SU-DHL-6 (cell line): ENCODE measurements at regions not wholly inside any gene's neighbourhood (a gene's known extent, or its start where the extent isn't known, plus 50 kb on each side); places are given as distances from the start of the nearest gene placed in this dataset.

Experiments
- H2AFZ ChIP-seq: fragments of 200-600 bp; sonication (generic); 2 replicates; pipeline ENCODE4 v1.6.1; 2014; ENCODE audit warnings: low read depth, mild to moderate bottlenecking, moderate library complexity, mixed read lengths, antibody characterized with exemption, low read length; ENCODE audit not compliant: severe bottlenecking
- H3F3A ChIP-seq: fragments of 200-600 bp; shearing (Covaris generic); 2 replicates; pipeline ENCODE4 v1.6.0; 2016; ENCODE audit warnings: antibody characterized with exemption, mild to moderate bottlenecking; ENCODE audit not compliant: insufficient read depth
- H3K27ac ChIP-seq: fragments of 200-600 bp; sonication (generic); 2 replicates; pipeline ENCODE4 v1.5.1; 2016; ENCODE audit warnings: low read depth, mild to moderate bottlenecking, low read length, moderate library complexity, mixed read lengths
- H3K27me3 ChIP-seq: fragments of 200-600 bp; sonication (generic), shearing (Covaris generic); 2 replicates; pipeline ENCODE4 v1.6.0; 2014; ENCODE audit warnings: mild to moderate bottlenecking, low read length
- H3K36me3 ChIP-seq: fragments of 200-600 bp; sonication (generic); 2 replicates; pipeline ENCODE4 v1.6.1; 2014; ENCODE audit warnings: mild to moderate bottlenecking, low read length, mixed read lengths
- H3K4me2 ChIP-seq: fragments of 300-600, 200-600 bp; shearing (Covaris generic), sonication (generic); 2 replicates; pipeline ENCODE4 v1.6.0; 2014; ENCODE audit warnings: low read length, low read depth, mild to moderate bottlenecking; ENCODE audit not compliant: poor library complexity, severe bottlenecking
- H3K4me3 ChIP-seq: fragments of 200-600 bp; sonication (generic); 2 replicates; pipeline ENCODE4 v1.5.1; 2014; ENCODE audit warnings: antibody characterized with exemption, low read length, mild to moderate bottlenecking, mixed read lengths; ENCODE audit not compliant: insufficient read depth, poor library complexity, severe bottlenecking
- H3K79me2 ChIP-seq: fragments of 200-600 bp; sonication (generic); 2 replicates; pipeline ENCODE4 v1.6.1; 2014; ENCODE audit warnings: mild to moderate bottlenecking, low read length, moderate library complexity; ENCODE audit not compliant: insufficient read depth
- H3K9ac ChIP-seq: fragments of 200-600 bp; sonication (generic); 2 replicates; pipeline ENCODE4 v1.7.0; 2014; ENCODE audit warnings: mild to moderate bottlenecking, low read length
- H3K9me2 ChIP-seq: fragments of 200-600 bp; sonication (generic); replicated peaks from 2 replicates; pipeline ENCODE4 v1.6.1; 2014; ENCODE audit warnings: low read length; ENCODE audit not compliant: insufficient read depth
- H3K9me3 ChIP-seq: fragments of 200-600 bp; sonication (generic); 2 replicates; pipeline ENCODE4 v1.6.1; 2014; ENCODE audit warnings: low read length, mixed read lengths; ENCODE audit not compliant: insufficient read depth
- H4K20me1 ChIP-seq: fragments of 200-600 bp; sonication (generic); 2 replicates; pipeline ENCODE4 v1.6.1; 2014; ENCODE audit warnings: low read depth, mild to moderate bottlenecking, antibody characterized with exemption, low read length, moderate library complexity, mixed read lengths
- CTCF ChIP-seq: fragments of 200-600 bp; sonication (generic); IDR thresholded peaks from one replicate; pipeline ENCODE4 v1.5.1; 2017; ENCODE audit warnings: antibody characterized with exemption, mild to moderate bottlenecking, low read length, moderate library complexity; ENCODE audit not compliant: insufficient read depth, poor library complexity, severe bottlenecking
- EZH2phosphoT487 ChIP-seq: fragments of 200-600 bp; sonication (generic), shearing (Covaris generic); conservative IDR thresholded peaks from 2 replicates; pipeline ENCODE4 v1.6.1; 2018; ENCODE audit warnings: mild to moderate bottlenecking, antibody characterized with exemption, low read length, moderate library complexity, mixed read lengths

- Histone ChIP-seq H2AFZ (no peak overlapping the region), H3K9me3 (no peaks in the 10 kb centered on the region), H4K20me1 (no peaks in the 10 kb centered on the region), H3K79me2 (no peaks in the 10 kb centered on the region), H3K4me3 (no peak overlapping the region), H3F3A (no peaks in the 10 kb centered on the region), H3K27ac (no peak overlapping the region), H3K4me2 (no peak overlapping the region), H3K9ac (no peak overlapping the region), H3K27me3 (no peaks in the 10 kb centered on the region), H3K9me2 (no peaks in the 10 kb centered on the region), H3K36me3 (no peaks in the 10 kb centered on the region)
- TF ChIP-seq EZH2phosphoT487, result no peak
These were observed 116.8 kb upstream of the UGT8 start for GRCh38 chr4:114481856-114482255.

GRCh38 chr4:114487101-114487500 is 111.5 kb upstream of the UGT8 start:
- Histone ChIP-seq H3K27ac (no peak overlapping the region), H3K9ac (no peak overlapping the region), H3K79me2 (no peaks in the 10 kb centered on the region)

GRCh38 chr4:114488301-114488982 is 110.2 kb upstream of the UGT8 start:
- Histone ChIP-seq H3F3A (no peaks in the 10 kb centered on the region), H2AFZ (no peak overlapping the region), H3K27me3 (no peaks in the 10 kb centered on the region), H3K9me2 (no peaks in the 10 kb centered on the region), H3K9me3 (no peaks in the 10 kb centered on the region), H4K20me1 (no peaks in the 10 kb centered on the region), H3K79me2 (no peaks in the 10 kb centered on the region), H3K4me3 (no peak overlapping the region), H3K36me3 (no peaks in the 10 kb centered on the region), H3K27ac (no peak overlapping the region), H3K4me2 (no peak overlapping the region), H3K9ac (no peak overlapping the region)
- TF ChIP-seq CTCF, result no peak
- TF ChIP-seq EZH2phosphoT487, result no peak

More at GRCh38 chr4:114487101-114487500, 111.5 kb upstream of the UGT8 start:
- Histone ChIP-seq H3K9me3 (no peaks in the 10 kb centered on the region), H3K27me3 (no peaks in the 10 kb centered on the region), H3K9me2 (no peaks in the 10 kb centered on the region), H3K4me2 (no peak overlapping the region), H2AFZ (no peak overlapping the region), H3F3A (no peaks in the 10 kb centered on the region), H3K4me3 (no peak overlapping the region), H4K20me1 (no peaks in the 10 kb centered on the region), H3K36me3 (no peaks in the 10 kb centered on the region)
- TF ChIP-seq EZH2phosphoT487 (no peak), CTCF (no peak)

- Histone ChIP-seq H2AFZ (no peak overlapping the region), H3F3A (no peaks in the 10 kb centered on the region), H3K4me3 (no peak overlapping the region), H3K27me3 (no peaks in the 10 kb centered on the region), H4K20me1 (no peaks in the 10 kb centered on the region), H3K9me3 (no peaks in the 10 kb centered on the region), H3K36me3 (no peaks in the 10 kb centered on the region), H3K79me2 (no peaks in the 10 kb centered on the region), H3K9ac (no peak overlapping the region), H3K9me2 (no peaks in the 10 kb centered on the region), H3K27ac (no peak overlapping the region), H3K4me2 (no peak overlapping the region)
- TF ChIP-seq EZH2phosphoT487 (no peak), CTCF (no peak)
These were observed 104.3 kb upstream of the UGT8 start for GRCh38 chr4:114494246-114494803.
